Head of caudate nucleus (tissue), 42 donors: ENCODE measurements at regions not wholly inside any gene's neighbourhood (a gene's known extent, or its start where the extent isn't known, plus 50 kb on each side); places are given as distances from the start of the nearest gene placed in this dataset.
"Not testable (repeated sequence)": the region's sequence is repeated elsewhere in the genome, so short reads cannot be mapped to it uniquely, and the experiment has no call there.

Experiments used
- DNase-seq, 42 donors: peaks; one replicate each; pipeline versions ENCODE4 v3.0.0 to v3.0.0-alpha.2; 2020 to 2021; ENCODE audit warnings: mixed read lengths in 7 of 42
- intact Hi-C: fragments of 100-400 bp; cut with DNase I; formaldehyde crosslinking; loops from one replicate; pipeline ENCODE4 v1.15.0; 2022

DNA sequence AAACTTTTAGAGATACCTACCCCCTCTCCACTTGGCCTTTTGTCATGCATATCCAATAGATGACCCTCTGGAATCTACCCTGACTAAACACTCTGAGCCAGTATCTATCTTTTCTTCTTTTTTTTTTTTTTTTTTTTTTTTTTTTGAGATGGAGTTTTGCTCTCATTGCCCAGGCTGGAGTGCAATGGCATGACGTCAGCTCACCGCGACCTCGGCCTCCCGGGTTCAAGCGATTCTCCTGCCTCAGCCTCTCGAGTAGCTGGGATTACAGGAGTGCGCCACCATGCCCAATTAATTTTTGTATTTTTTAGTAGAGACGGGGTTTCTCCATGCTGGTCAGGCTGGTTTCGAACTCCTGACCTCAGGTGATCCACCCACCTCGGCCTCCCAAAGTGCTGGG lies 50.8 kb upstream of the GRIN2B start:
- DNase-seq, intact Hi-C loops: not testable (repeated sequence)

- intact Hi-C loops = no loop called here
- DNase-seq = no peak
Measured at GRCh38 chr12:14043776-14044175, 62.4 kb upstream of the GRIN2B start.

DNA sequence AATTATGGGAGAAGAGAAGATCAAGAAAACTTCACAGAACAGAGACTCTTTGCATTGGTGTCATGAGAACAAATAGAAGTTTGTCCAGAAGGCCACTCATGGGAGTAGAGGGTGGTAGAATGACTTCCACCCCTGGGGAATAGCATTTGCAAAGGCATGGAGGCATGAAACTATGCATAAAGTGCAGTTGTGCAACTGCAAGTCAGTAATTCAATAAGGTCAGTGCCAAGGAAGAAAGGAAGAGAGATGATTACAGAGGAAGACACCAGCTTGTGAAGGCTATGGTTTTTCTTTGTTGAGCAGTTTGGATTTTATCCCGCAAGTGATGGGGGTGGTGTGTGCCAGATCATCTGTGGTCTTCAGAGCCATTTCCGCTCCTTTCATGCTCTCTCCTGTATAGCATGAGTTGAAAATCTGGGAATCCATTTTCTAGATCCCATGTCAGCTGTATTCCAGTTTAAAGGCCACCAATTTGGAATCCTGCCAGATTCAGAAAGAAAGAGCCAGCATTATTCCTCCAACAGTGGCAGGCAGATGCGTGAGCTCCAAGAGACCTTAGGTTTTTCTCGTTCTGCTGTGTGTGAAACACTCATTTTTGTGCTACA lies 67.6 kb upstream of the GRIN2B start:
- peak in 1 of 42 donors; percentile 18 for DNase-seq
- intact Hi-C loops = no loop called here

GRCh38 chr12:14057895-14058294 lies 76.5 kb upstream of the GRIN2B start:
- DNase-seq = no peak
- intact Hi-C loops = no loop called here

- DNase-seq = peak in 40 of 42 donors; percentile 10 to 87 (median 53)
Measured at GRCh38 chr12:14058717-14059116, 77.3 kb upstream of the GRIN2B start.

DNA sequence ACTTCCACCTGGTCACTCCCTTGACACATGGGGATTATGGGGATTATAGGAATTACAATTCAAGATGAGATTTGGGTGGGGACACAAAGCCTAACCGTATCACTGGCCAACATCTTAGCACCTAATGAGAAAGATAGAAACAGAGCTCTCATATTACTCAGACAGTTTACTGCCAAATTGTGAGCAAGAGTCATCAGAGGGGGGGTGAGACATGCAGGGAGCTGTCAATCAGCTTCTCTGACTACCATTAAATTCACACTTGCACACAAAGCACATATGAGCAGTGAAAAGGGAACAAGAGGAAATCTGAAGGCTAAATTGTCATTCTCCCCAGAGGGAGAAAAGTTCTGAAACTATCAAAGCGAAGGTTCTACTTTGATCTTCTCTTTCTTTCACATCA lies 78.1 kb upstream of the GRIN2B start:
- peak in 7 of 42 donors; percentile 7 to 55 (median 25) for DNase-seq
- intact Hi-C loops = no loop called here

More at GRCh38 chr12:14058717-14059116, 77.3 kb upstream of the GRIN2B start:
- intact Hi-C loops = no loop called here

- no peak for DNase-seq
- intact Hi-C loops = no loop called here
Measured at GRCh38 chr12:14065616-14066015, 84.2 kb upstream of the GRIN2B start.

- intact Hi-C loops = no loop called here
- no peak for DNase-seq
Measured at GRCh38 chr12:14066021-14066420, 84.6 kb upstream of the GRIN2B start.

DNA sequence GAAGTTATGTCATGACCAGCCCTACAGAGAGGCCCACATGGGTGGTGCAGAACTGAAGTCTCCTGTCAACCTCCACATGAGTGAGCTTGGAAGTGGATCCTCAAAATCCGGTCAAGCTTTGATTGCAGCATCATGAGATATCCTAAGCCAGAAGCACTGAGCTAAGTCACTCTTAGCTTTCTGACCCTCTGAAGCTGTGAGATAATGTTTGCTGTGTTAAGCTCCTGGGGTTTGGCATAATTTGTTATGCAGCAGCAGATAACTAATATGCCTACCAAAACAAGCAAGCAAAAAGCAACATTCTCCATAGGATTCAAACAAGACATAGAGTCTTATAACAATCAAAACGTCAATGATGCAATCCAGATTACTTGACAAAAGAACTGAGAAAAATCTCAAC lies 87.6 kb upstream of the GRIN2B start:
- DNase-seq = no peak
- intact Hi-C loops = no loop called here

DNA sequence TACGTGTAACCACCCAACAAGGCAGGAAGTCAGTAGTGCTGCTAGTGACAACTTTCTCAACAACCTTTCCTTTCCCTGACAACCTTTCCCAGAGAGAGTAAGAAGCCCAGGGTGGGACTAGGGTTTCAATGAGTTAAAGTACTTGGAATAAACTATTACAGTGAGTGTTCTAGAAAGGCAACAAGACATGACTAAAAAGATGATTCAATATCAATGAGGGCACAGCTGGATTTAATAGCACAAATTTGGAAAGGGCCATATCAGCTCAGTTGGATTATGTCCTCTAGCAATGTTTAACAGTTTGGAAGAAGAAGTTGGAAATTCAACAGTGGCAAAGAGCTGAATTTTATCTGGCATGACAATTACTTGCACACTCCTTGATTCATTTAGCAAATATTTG lies 90.4 kb upstream of the GRIN2B start:
- intact Hi-C loops = no loop called here
- DNase-seq = no peak

GRCh38 chr12:14072987-14073386 lies 91.6 kb upstream of the GRIN2B start:
- intact Hi-C loops = no loop called here
- no peak for DNase-seq

GRCh38 chr12:14075797-14076393 lies 94.5 kb upstream of the GRIN2B start:
- DNase-seq = no peak
- intact Hi-C loops = no loop called here

DNA sequence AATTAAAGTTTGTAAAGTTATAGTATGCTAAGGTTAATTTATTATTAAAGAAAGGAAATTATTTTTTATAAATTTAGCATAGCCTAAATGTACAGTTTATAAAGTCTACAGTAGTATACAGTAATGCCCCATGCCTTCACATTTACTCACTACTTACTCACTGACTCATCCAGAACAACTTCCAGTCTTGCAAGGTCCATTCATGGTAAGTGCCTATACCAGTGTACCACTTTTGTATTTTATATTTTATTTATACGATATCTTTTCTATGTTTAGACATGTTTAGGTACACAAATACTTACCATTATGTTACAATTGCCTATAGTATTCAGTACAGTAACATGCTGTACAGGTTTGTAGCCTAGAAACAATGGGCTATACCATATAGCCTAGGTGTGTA lies 95.1 kb upstream of the GRIN2B start:
- intact Hi-C loops = no loop called here
- no peak for DNase-seq

GRCh38 chr12:14086838-14087237 lies 105.4 kb upstream of the GRIN2B start:
- intact Hi-C loops = no loop called here
- DNase-seq = no peak

DNA sequence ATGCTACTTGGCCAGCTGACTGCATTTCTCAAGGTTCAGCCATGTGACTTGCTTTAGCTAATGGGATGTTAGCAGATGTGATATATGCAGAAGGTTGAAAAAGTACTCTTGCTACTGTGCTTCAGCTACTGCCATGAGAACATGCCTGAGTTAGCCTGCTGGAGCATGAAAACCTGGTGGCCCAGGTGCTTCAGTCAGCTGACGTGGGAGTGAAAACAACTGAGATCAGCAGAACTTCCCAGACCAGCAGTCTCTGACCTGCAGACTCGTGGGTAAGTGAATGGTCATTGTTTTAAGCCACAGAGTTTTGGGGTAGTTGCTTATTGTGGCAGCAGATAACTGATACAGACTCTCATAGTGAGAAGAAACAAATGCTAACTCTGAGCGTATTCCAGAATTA lies 118.6 kb upstream of the GRIN2B start:
- DNase-seq = no peak
- intact Hi-C loops = no loop called here

- intact Hi-C loops, DNase-seq: not testable (repeated sequence)
Measured at GRCh38 chr12:14101556-14101955, 120.2 kb upstream of the GRIN2B start.

DNA sequence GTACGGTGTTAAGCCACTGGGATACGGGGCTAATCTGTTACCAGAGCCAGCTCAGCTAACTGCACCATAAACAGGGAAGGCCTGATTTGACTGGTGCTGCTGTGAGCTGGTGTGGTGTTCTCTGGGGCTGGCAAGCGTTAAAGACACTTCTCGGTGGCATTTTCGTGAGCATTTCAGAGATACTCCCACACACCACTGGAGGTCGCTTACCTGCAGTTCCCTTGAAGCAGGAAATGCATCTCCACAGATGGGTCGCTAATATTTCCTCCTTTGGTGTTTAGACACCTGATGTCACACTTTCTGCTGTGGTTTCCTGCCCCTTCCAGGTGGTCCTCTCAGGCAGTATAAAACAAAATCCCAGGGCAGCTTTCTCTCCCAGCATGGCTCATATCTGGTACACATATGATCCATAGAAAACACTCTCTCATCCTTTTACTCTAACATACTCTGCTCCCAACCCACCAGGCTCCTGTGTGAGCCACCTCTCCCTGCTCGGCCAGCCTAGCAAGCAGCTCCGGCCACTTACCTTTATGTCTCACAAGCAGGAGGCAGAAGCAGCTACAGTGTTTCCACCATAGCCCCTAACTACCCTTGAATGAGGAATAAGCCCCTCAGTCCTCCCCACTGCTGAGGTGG lies 129.9 kb upstream of the GRIN2B start:
- DNase-seq = peak in 33 of 42 donors; percentile 9 to 76 (median 36)
- intact Hi-C loops = no loop called here

- intact Hi-C loops = no loop called here
- DNase-seq = peak in 6 of 42 donors; percentile 9 to 49 (median 28)
Measured at GRCh38 chr12:14113031-14113430, 131.6 kb upstream of the GRIN2B start.

DNA sequence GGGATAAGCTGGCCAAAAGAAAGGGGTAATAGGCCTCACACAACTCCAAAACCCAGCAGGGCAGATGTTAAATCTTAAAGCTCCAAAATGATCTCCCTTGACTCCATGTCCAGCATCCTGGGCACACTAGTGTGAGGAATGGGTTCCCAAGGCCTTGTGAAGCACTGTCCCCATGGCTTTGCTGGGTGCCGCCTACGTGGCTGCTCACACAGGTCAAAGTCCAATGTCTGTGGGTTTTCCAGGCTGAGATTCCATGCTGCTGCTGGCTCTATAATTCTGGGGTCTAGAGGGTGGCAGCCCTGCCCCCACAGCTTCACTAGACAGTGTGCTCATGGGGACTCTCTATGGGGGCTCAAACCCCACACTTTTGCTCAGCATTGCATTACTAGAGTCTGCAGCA lies 145.3 kb upstream of the GRIN2B start:
- no peak for DNase-seq
- intact Hi-C loops = no loop called here

- intact Hi-C loops = no loop called here
- DNase-seq = peak; percentile 31 to 90 (median 65)
Measured at GRCh38 chr12:14129611-14130195, 148.3 kb upstream of the GRIN2B start.
